Activated naive CD4-positive, alpha-beta T cell treated with anti-CD3 and anti-CD28 coated beads, Interleukin-2, amount 10 ng/mL, durations not matched to agents 7 days and 5 days (primary cell): ENCODE measurements at regions not wholly inside any gene's neighbourhood (a gene's known extent, or its start where the extent isn't known, plus 50 kb on each side); places are given as distances from the start of the nearest gene placed in this dataset.
"Not testable (repeated sequence)": the region's sequence is repeated elsewhere in the genome, so short reads cannot be mapped to it uniquely, and the experiment has no call there.

Experiments used
- CTCF ChIA-PET: fragments of 350-600 bp; sonication (Branson Sonifier 250); formaldehyde crosslinking; loops from one replicate; lab custom pipeline; 2021; ENCODE audit warnings: antibody characterized with exemption; lab: Charles Lee
- DNase-seq: peaks from one replicate; pipeline ENCODE4 v3.0.0-alpha.2; 2020
- H3K27ac Mint-ChIP-seq: one replicate; pipeline ENCODE4 v1.8.0; 2021; ENCODE audit warnings: mild to moderate bottlenecking, moderate library complexity, mixed read lengths
- H3K27me3 Mint-ChIP-seq: one replicate; pipeline ENCODE4 v1.8.0; 2021; ENCODE audit warnings: mild to moderate bottlenecking, mixed read lengths
- H3K36me3 Mint-ChIP-seq: one replicate; pipeline ENCODE4 v1.8.0; 2021; ENCODE audit warnings: mixed read lengths
- H3K4me1 Mint-ChIP-seq: one replicate; pipeline ENCODE4 v1.8.0; 2021; ENCODE audit warnings: mixed read lengths
- H3K4me3 Mint-ChIP-seq: one replicate; pipeline ENCODE4 v1.8.0; 2021; ENCODE audit warnings: mild to moderate bottlenecking, moderate library complexity, mixed read lengths
- H3K9me3 Mint-ChIP-seq: one replicate; pipeline ENCODE4 v1.8.0; 2021; ENCODE audit warnings: mixed read lengths

GRCh38 chr6:5873976-5874375 is 132.7 kb downstream of the NRN1 start:
- H3K4me3 Mint-ChIP-seq, H3K27me3 Mint-ChIP-seq, CTCF ChIA-PET, DNase-seq: not testable (repeated sequence)
- H3K4me1 Mint-ChIP-seq, result peaks cover 35% of the 10 kb centered on the region
- peaks cover 12% of the 10 kb centered on the region for H3K36me3 Mint-ChIP-seq
- H3K9me3 Mint-ChIP-seq, result peaks cover 23% of the 10 kb centered on the region
- peak overlapping the region; percentile 54 for H3K27ac Mint-ChIP-seq

GRCh38 chr6:5871296-5871695 is 135.4 kb downstream of the NRN1 start:
- CTCF ChIA-PET, result no interaction called here
- peaks cover 10% of the 10 kb centered on the region for H3K9me3 Mint-ChIP-seq
- no peak for DNase-seq

DNA sequence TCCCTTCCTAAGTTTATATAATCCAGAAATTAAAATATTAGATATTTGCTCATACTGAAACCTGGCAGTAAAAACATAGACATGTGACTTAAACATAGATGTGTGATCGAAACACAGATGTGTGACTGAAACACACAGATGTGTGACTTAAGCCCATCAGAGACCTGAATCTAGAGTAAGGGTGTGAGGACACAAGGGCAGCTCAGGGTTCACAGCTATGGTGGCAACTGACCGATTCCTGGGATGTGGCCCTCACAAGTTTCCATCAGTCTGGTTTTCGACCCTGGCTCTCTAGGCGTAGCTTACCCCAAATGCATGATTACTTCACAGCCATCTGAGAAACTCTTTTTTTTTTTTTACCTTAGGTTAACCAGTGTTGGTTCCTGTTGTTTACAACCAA is 137.0 kb downstream of the NRN1 start:
- H3K27ac Mint-ChIP-seq, result peak overlapping the region; percentile 76
- H3K9me3 Mint-ChIP-seq, result peaks cover 20% of the 10 kb centered on the region
- CTCF ChIA-PET, result no interaction called here
- no peak for DNase-seq
- H3K4me1 Mint-ChIP-seq, result peaks cover 61% of the 10 kb centered on the region
- H3K4me3 Mint-ChIP-seq, result no peak overlapping the region
- H3K27me3 Mint-ChIP-seq, result peaks cover 4% of the 10 kb centered on the region
- peaks cover 16% of the 10 kb centered on the region for H3K36me3 Mint-ChIP-seq

More at GRCh38 chr6:5871296-5871695, 135.4 kb downstream of the NRN1 start:
- no peak overlapping the region for H3K4me3 Mint-ChIP-seq
- peaks cover 4% of the 10 kb centered on the region for H3K27me3 Mint-ChIP-seq
- peaks cover 47% of the 10 kb centered on the region for H3K4me1 Mint-ChIP-seq
- H3K36me3 Mint-ChIP-seq, result peaks cover 7% of the 10 kb centered on the region
- H3K27ac Mint-ChIP-seq, result no peak overlapping the region

- peaks cover 16% of the 10 kb centered on the region for H3K36me3 Mint-ChIP-seq
- peaks cover 59% of the 10 kb centered on the region for H3K4me1 Mint-ChIP-seq
- DNase-seq, result no peak
- CTCF ChIA-PET, result no interaction called here
- H3K4me3 Mint-ChIP-seq, result no peak overlapping the region
- H3K9me3 Mint-ChIP-seq, result peaks cover 23% of the 10 kb centered on the region
- peak overlapping the region; percentile 76 for H3K27ac Mint-ChIP-seq
- peaks cover 4% of the 10 kb centered on the region for H3K27me3 Mint-ChIP-seq
These were observed 137.5 kb downstream of the NRN1 start for GRCh38 chr6:5869261-5869660.

- DNase-seq, result peak; percentile 44
- H3K4me3 Mint-ChIP-seq, result peak overlapping the region; percentile 70
- peak overlapping the region; percentile 95 for H3K27ac Mint-ChIP-seq
- H3K4me1 Mint-ChIP-seq, result peaks cover 55% of the 10 kb centered on the region
- H3K36me3 Mint-ChIP-seq, result peaks cover 12% of the 10 kb centered on the region
- H3K27me3 Mint-ChIP-seq, result no peaks in the 10 kb centered on the region
- CTCF ChIA-PET, result interaction anchor here (1.1 kb wide), 1 partner anchor 54 kb away, joined by 3 read pairs; no protein-coding TSS in a partner anchor
- H3K9me3 Mint-ChIP-seq, result peaks cover 16% of the 10 kb centered on the region
These were observed 140.1 kb downstream of the NRN1 start for GRCh38 chr6:5866547-5867051.

GRCh38 chr6:5865506-5866031 is 141.2 kb downstream of the NRN1 start:
- H3K4me3 Mint-ChIP-seq, result no peak overlapping the region
- peaks cover 14% of the 10 kb centered on the region for H3K36me3 Mint-ChIP-seq
- H3K4me1 Mint-ChIP-seq, result peaks cover 54% of the 10 kb centered on the region
- CTCF ChIA-PET, result interaction anchor here (0.5 kb wide), 1 partner anchor 58 kb away, joined by 3 read pairs; no protein-coding TSS in a partner anchor
- peak; percentile 27 for DNase-seq
- peaks cover 12% of the 10 kb centered on the region for H3K9me3 Mint-ChIP-seq
- no peaks in the 10 kb centered on the region for H3K27me3 Mint-ChIP-seq
- peak overlapping the region; percentile 95 for H3K27ac Mint-ChIP-seq

- no peak overlapping the region for H3K4me3 Mint-ChIP-seq
- peaks cover 13% of the 10 kb centered on the region for H3K4me1 Mint-ChIP-seq
- H3K36me3 Mint-ChIP-seq, result peaks cover 10% of the 10 kb centered on the region
- CTCF ChIA-PET, result no interaction called here
- H3K9me3 Mint-ChIP-seq, result peaks cover 14% of the 10 kb centered on the region
- DNase-seq, result no peak
- H3K27ac Mint-ChIP-seq, result no peak overlapping the region
- H3K27me3 Mint-ChIP-seq, result peaks cover 5% of the 10 kb centered on the region
These were observed 145.9 kb downstream of the NRN1 start for GRCh38 chr6:5860849-5861248.

GRCh38 chr6:5855787-5856470 is 150.8 kb downstream of the NRN1 start:
- CTCF ChIA-PET, result no interaction called here
- Mint-ChIP-seq H3K27ac (no peak overlapping the region), H3K4me1 (peaks cover 9% of the 10 kb centered on the region), H3K9me3 (peaks cover 2% of the 10 kb centered on the region), H3K36me3 (peaks cover 2% of the 10 kb centered on the region), H3K27me3 (peaks cover 12% of the 10 kb centered on the region), H3K4me3 (no peak overlapping the region)
- no peak for DNase-seq

- Mint-ChIP-seq H3K27me3 (peaks cover 22% of the 10 kb centered on the region), H3K36me3 (peaks cover 2% of the 10 kb centered on the region), H3K9me3 (peaks cover 2% of the 10 kb centered on the region), H3K4me1 (peaks cover 13% of the 10 kb centered on the region), H3K27ac (no peak overlapping the region), H3K4me3 (no peak overlapping the region)
- CTCF ChIA-PET, result no interaction called here
- no peak for DNase-seq
These were observed 151.8 kb downstream of the NRN1 start for GRCh38 chr6:5854899-5855298.

GRCh38 chr6:5851261-5851757 is 155.4 kb downstream of the NRN1 start:
- Mint-ChIP-seq H3K27me3 (peaks cover 37% of the 10 kb centered on the region), H3K27ac (no peak overlapping the region), H3K9me3 (no peaks in the 10 kb centered on the region), H3K4me1 (peaks cover 26% of the 10 kb centered on the region), H3K4me3 (peak overlapping the region; percentile 70), H3K36me3 (peaks cover 2% of the 10 kb centered on the region)
- CTCF ChIA-PET, result interaction anchor here (1.0 kb wide), 1 partner anchor 389 kb away, joined by 3 read pairs; no protein-coding TSS in a partner anchor
- peak; percentile 82 for DNase-seq

DNA sequence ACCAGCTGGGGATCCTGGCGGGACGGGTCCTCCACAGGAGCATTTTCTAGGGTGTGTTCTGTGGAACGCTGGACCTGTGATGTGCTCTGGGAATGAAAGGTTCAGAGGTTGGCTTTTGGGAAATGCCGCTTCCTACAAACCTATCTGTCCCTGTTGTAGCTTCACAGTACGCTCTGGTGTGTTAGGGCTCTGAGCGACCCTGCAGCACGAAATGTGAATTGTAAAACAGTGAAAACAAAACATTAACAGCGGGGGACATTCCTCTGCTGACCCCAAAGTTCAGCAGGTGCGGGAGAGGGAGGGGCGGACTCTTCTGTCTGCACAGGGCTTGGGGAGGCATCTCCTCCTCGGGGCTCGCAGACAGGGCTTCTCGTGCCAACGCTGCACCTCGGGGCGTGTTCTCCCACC is 155.9 kb downstream of the NRN1 start:
- no peaks in the 10 kb centered on the region for H3K9me3 Mint-ChIP-seq
- peak overlapping the region; percentile 70 for H3K4me3 Mint-ChIP-seq
- CTCF ChIA-PET, result interaction anchor here (1.0 kb wide), 1 partner anchor 388 kb away, joined by 3 read pairs; no protein-coding TSS in a partner anchor
- no peak overlapping the region for H3K27ac Mint-ChIP-seq
- H3K4me1 Mint-ChIP-seq, result peaks cover 26% of the 10 kb centered on the region
- peaks cover 36% of the 10 kb centered on the region for H3K27me3 Mint-ChIP-seq
- peaks cover 2% of the 10 kb centered on the region for H3K36me3 Mint-ChIP-seq
- DNase-seq, result no peak

DNA sequence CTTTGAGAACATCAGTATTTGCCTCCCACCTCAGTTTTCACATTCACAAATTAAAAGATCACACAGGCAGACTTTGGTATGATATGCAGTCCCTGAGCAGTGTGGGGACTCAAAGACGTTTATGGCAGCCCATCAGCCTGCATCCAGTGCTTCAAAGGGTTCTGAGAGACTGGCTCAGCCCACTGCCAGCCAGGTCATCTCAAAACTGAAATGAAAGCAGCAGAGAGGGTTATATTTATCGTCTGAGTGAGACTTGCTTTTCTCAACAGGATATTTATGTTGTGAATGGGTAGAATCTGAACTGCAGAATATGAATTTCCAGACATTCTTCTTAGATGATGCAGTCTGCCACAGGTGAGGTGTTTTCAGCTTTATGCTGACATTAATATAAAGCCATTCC is 159.8 kb downstream of the NRN1 start:
- CTCF ChIA-PET, result no interaction called here
- no peak overlapping the region for H3K4me3 Mint-ChIP-seq
- peaks cover 2% of the 10 kb centered on the region for H3K36me3 Mint-ChIP-seq
- no peak overlapping the region for H3K27ac Mint-ChIP-seq
- H3K9me3 Mint-ChIP-seq, result no peaks in the 10 kb centered on the region
- H3K27me3 Mint-ChIP-seq, result peaks cover 60% of the 10 kb centered on the region
- peaks cover 26% of the 10 kb centered on the region for H3K4me1 Mint-ChIP-seq
- DNase-seq, result no peak

DNA sequence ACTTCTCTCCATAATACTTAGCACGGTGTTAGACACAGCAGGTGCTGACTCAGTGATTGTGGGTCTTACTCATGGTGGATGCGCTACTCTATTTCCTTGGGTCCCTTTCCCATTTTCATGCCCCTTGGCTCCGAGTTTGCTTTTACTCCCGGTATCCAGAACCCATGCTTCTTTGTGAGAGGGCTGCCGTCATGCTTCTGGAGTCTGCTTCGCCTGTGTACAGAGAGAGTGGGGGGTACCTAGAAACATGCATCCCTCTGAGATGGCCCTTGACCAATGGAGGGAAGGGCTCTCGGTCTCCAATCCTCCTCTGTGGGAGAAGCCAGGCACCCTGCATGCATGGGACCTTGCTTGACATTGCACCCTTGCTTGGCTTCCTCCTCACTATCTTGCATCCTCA is 160.4 kb downstream of the NRN1 start:
- Mint-ChIP-seq H3K27me3 (peaks cover 62% of the 10 kb centered on the region), H3K36me3 (peaks cover 2% of the 10 kb centered on the region), H3K9me3 (no peaks in the 10 kb centered on the region), H3K27ac (no peak overlapping the region), H3K4me1 (peaks cover 21% of the 10 kb centered on the region), H3K4me3 (no peak overlapping the region)
- no peak for DNase-seq
- CTCF ChIA-PET, result no interaction called here

DNA sequence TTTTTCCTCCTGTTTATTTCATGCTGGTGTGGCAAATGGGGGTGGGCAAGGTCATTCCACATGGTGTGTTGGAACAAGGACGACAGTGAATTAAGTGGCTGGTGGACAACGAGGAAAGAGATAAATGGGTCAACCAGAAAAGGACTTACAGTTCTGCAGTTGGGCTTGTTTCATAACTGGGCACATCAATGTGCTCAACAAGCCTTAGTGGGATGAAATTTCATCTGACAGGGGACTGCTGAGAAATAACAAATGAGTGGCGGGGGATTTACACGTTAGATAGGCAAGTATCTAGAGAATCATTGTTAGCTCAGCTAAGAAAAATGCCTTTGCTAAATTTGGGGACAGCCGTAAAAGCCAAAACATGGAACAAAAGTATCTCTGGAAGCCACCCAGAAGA is 163.6 kb downstream of the NRN1 start:
- H3K4me3 Mint-ChIP-seq, result no peak overlapping the region
- H3K36me3 Mint-ChIP-seq, result no peaks in the 10 kb centered on the region
- H3K27me3 Mint-ChIP-seq, result peaks cover 72% of the 10 kb centered on the region
- H3K9me3 Mint-ChIP-seq, result no peaks in the 10 kb centered on the region
- H3K27ac Mint-ChIP-seq, result no peak overlapping the region
- H3K4me1 Mint-ChIP-seq, result peaks cover 10% of the 10 kb centered on the region
- DNase-seq, result no peak
- CTCF ChIA-PET, result no interaction called here
